Cerebellar nuclear complex (tissue), 1 donor: ENCODE measurements at regions not wholly inside any gene's neighbourhood (a gene's known extent, or its start where the extent isn't known, plus 50 kb on each side); places are given as distances from the start of the nearest gene placed in this dataset.

ENCODE experiments used
- DNase-seq, 2 experiments: peaks; one replicate each; lab custom pipeline; 2025; lab: John Stamatoyannopoulos, UW

DNA sequence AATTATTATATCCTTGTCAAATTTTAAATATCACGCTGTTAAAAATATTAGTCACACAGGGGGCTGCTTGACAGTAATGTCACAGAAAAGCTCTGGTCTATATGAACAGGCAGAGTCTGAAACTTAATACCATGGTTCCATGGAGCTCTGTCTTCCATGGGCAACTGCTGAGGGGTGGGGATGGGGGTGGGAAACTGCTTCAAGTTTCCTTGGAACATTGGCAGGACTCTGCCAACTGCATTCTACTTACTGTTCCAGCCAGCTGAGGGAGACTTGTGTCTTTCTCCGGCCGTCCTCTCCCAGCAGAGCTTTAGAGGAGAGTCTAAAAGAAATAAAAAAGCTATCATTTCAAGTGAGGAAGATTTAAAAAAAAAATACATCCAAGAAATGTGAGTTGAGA is 348.7 kb downstream of the ZIC1 start:
- no peak for DNase-seq

DNA sequence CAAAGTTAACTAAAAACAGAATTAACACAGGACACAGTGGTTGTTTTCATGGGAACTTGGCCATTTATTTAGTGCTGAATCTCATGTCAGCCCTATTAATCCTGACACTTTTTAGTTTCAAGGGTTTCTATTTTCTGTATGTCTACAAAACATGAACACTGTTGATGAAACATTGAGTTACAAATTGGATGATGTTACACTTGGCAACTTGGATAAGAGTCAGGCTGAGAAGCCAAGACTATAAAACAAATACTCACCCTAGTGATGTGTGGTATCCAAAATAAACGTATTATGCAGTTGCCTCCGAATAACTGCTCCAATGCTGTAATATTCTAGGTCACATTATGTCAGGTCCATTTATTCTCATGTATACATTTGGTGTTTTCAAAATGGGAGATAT is 349.6 kb downstream of the ZIC1 start:
- DNase-seq, result no peak

GRCh38 chr3:147760085-147760484 is 350.9 kb downstream of the ZIC1 start:
- DNase-seq, result no peak

DNA sequence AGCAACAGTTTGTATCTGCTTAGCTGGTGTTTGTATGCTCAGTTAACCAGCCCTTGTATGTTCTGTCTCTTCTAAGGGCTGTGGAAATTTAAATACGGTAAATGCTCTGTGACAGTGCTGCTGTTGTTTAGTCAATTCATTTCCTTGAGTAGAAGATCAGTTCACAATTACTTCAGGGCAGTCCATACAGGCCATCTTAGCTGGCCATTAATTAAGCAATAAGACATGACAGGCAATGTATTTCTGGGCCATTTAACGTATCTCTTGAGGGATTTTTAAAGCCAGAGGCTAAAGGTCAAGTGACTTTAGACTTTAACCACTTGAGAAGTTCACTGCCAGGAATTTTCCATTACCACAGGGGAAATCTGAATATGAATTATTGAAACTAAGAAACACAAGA is 351.8 kb downstream of the ZIC1 start:
- no peak for DNase-seq

- DNase-seq, result no peak
Measured at GRCh38 chr3:147773116-147773630, 364.0 kb downstream of the ZIC1 start.

DNA sequence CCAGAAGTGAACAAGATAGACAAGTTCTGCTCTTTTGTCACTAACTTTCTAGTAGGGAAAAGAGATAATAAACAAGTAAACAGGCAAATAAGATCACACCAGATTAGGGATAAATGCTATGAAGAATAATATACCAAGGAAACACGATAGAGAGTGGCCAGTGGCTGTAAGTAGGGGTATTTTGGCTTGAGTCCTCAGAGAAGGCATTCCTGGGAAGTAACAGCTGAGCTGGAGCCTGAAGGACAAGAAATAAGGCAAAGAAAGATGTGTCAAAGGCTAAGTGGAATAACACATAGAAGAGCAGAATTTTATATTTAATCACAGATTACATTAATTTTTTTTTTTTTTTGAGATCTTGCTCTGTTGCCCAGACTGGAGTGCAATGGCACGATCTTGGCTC is 366.2 kb downstream of the ZIC1 start:
- no peak for DNase-seq

GRCh38 chr3:147775816-147776530 is 366.8 kb downstream of the ZIC1 start:
- no peak for DNase-seq

DNA sequence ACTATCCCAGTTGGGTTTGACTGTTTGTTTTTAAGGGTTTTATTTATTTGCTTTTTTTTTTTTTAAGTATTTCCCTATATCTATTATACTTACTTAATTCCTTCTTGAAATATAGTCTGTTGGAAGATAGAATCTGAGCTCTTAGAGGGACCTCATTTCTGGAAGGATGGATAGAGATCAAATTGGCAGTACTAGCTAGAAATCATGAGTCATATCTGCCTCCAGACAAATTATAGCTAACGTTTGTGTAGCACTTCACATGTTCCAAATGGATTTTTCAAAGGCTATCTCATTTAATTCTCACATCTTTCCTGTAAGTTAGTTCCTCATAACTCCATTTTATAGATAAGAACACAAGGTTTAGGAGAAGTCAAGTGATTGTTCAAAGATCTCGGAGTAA is 384.7 kb downstream of the ZIC1 start:
- no peak for DNase-seq

GRCh38 chr3:147794596-147794995 is 385.4 kb downstream of the ZIC1 start:
- no peak for DNase-seq

- no peak for DNase-seq
Measured at GRCh38 chr3:147795418-147795817, 386.3 kb downstream of the ZIC1 start.

DNA sequence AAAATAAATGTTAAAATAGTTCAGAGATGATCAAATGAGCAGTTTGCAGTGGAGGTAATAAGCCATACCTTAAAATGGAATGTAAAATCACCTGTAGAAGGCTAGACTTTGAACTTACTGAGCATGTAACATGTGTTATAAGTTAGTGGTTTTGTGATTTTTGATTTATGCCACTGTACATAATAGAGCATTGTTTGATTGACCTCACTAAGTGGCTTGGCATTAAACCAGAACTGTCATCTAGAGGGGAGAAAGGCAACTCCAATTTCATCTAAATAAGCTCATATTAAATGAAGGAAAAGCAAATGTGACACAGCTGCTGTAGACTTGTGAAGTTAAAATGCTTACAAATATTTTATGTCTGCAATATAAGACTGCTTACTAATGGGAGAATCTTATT is 387.9 kb downstream of the ZIC1 start:
- DNase-seq, result no peak

- no peak for DNase-seq
Measured at GRCh38 chr3:147799601-147800000, 390.4 kb downstream of the ZIC1 start.

DNA sequence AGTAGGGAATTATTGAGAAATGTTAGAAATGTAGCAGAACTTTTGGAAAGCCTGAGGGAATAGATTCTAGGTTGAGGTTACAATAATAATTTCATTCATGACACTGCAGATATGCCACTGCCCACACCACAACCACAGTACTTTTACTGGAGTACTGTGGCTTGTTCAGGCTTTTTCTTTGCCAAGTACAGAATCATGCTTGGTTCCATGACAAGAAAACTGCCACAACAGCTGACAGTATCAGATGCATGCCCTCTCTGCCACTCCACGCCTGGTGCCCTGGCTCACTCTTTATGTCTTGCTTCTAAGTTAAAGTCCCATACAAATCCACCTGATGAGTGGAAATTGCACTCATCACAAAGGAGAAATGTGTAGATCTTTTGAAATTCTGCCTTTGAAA is 398.6 kb downstream of the ZIC1 start:
- no peak for DNase-seq

DNA sequence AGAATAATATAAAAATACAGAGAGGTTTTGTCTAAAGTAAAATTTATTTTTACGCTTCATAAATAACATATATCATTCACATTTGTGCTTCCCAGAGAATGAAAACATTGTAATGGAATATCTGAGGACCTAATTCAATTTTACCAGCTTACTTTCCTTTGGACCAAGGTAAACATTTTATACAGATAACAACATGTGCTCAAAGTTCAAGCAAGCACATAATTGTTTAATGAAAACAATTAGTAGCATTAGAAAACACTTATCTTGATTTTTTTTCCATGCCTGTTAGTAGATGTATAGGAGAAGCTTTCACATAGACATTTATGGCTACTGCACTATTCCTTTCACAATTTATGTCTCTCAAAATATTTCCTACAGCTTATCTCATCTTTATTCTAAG is 400.0 kb downstream of the ZIC1 start:
- DNase-seq, result no peak

- DNase-seq, result no peak
Measured at GRCh38 chr3:147812186-147812911, 403.2 kb downstream of the ZIC1 start.

DNA sequence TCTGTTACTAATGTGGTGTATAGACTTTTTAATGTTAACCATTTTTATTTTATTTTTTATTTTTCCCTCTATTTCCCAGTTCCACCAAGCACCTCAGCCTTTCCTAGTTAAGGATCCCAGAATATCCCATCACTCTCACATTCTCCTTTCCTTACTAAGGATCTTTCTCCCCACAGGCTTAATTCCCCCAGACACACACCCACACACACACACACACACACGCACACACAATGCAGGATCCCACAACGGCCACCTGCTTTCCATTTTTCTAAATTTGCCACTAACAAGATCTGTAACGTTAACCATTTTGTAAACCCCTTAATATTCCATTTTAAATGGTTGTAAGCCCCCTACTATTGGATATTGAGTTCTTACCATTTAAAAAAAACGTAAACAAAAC is 404.1 kb downstream of the ZIC1 start:
- DNase-seq, result no peak

GRCh38 chr3:147816752-147817151 is 407.6 kb downstream of the ZIC1 start:
- no peak for DNase-seq

DNA sequence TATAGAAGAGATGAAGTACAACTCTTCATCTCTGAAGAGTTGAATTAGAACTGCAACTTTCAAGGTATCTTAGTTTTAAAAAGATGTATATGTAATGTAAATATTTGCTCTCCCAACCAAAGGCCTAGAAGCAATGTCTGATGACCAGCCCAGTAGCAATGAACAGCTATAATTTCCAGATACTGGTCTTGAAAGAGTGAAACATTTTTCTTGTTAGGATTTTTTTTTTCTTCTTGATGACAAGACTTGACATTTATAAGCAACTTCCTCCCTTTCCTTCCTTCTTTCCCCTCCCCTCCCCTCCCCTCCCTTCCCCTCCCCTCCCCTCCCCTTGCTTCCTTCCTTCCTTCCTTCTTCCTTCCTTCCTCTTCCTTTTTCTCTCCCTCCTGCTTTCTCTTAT is 423.4 kb downstream of the ZIC1 start:
- no peak for DNase-seq

DNA sequence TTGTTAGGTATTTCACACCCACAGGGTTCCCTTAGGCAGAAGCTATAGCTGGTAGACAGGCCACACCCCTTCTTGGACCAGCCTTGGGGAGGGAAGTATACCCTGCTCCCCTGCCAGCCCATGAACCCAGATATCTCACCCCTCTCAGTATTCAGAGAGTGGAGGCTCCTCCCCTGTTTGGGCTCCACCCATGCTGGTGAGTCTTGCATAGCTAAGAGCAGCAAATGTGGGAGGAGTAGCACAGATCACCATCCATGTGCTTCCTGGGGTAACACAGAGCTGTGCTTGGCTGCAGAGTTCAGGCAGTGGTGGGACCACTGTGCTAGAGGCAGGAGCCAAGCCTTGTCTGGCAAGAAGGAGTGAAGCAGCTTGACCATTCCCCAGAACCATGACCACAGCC is 427.2 kb downstream of the ZIC1 start:
- no peak for DNase-seq

- DNase-seq, result no peak
Measured at GRCh38 chr3:147838652-147839051, 429.5 kb downstream of the ZIC1 start.

- DNase-seq, result no peak
Measured at GRCh38 chr3:147843331-147843730, 434.2 kb downstream of the ZIC1 start.

DNA sequence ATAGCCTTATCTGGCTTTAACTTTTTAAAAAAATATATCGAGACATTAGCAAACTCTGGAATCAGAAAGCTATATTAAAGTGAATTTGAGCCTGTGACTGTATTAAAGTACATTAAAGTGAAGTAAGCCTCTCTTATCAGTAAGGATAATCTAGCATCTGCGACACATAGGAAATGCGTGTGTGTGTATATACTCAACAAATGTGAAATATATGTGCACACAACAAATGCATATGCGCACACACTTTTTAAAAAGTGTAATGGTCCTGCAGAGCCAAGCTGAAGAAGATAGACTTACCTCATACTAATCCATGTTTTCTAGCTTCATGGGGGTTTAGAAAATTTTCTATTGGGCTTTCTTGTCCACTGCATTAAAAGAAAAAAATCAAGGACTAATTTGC is 437.1 kb downstream of the ZIC1 start:
- DNase-seq, result no peak

DNA sequence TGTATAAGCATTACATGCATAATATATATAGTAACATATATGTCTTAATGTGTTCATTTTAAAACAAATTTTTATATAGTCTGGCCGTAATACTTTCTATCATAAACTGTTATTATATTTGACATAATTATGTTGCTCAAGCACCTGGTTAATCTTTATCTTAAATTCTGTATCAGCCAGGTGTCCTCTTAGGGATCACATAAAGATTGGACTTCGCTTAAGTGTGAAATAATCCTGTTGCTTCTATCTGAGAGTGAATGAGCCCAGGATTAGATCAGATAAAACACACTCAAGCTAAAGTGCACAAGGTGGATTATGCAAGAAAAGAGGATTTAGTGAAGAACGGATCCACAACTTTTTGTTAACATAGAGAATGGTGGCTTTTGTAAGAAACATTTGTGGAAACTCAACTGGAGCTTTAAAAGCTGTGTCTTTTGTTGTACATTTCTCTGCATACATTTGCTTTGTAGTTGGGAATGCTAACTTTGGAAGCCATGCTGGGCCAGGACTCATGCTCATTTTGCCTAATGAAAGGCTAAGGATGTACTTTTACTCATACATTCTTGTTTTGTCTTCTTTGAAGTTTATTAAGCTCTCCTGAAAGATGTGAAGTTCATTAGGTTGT is 437.8 kb downstream of the ZIC1 start:
- no peak for DNase-seq
